Spleen (tissue), 11 donors: ENCODE measurements at regions not wholly inside any gene's neighbourhood (a gene's known extent, or its start where the extent isn't known, plus 50 kb on each side); places are given as distances from the start of the nearest gene placed in this dataset.

Source experiments
- DNase-seq: peaks from one replicate; pipeline ENCODE4 v3.0.0-alpha.2; 2020
- H3K27ac ChIP-seq, 8 donors: fragments of 200-600 bp; sonication (generic) in 7 of 8; 1 replicate in 4 of 8; 2 replicates in 4 of 8; pipeline versions ENCODE4 v1.5.0 to v1.8.0; 2016 to 2021; ENCODE audit warnings: inconsistent platforms in 4 of 8, mild to moderate bottlenecking in 4 of 8, moderate library complexity in 1 of 8
- H3K27me3 ChIP-seq, 7 donors: fragments of 200-600 bp; sonication (generic) in 6 of 7; replicated peaks in 1 of 7; 1 replicate in 4 of 7; 2 replicates in 3 of 7; pipeline versions ENCODE4 v1.5.0 to v1.8.0; 2016 to 2021; ENCODE audit warnings: inconsistent platforms in 3 of 7, mild to moderate bottlenecking in 1 of 7
- H3K36me3 ChIP-seq, 6 donors: fragments of 200-600 bp; sonication (generic) in 5 of 6; 1 replicate in 4 of 6; 2 replicates in 2 of 6; pipeline versions ENCODE4 v1.5.0 to v1.8.0; 2016 to 2021; ENCODE audit warnings: inconsistent platforms in 2 of 6
- H3K4me1 ChIP-seq, 6 donors: fragments of 200-600 bp; sonication (generic) in 5 of 6; 1 replicate in 3 of 6; 2 replicates in 3 of 6; pipeline versions ENCODE4 v1.5.0 to v1.8.0; 2016 to 2021; ENCODE audit warnings: inconsistent platforms in 3 of 6
- H3K4me3 ChIP-seq, 8 donors: fragments of 200-600 bp; sonication (generic) in 7 of 8; 1 replicate in 4 of 8; 2 replicates in 4 of 8; pipeline versions ENCODE4 v1.5.0 to v1.8.0; 2016 to 2021; ENCODE audit warnings: inconsistent platforms in 4 of 8, mild to moderate bottlenecking in 4 of 8, moderate library complexity in 2 of 8
- H3K9me3 ChIP-seq, 8 donors: fragments of 200-600 bp; sonication (generic) in 7 of 8; 1 replicate in 4 of 8; 2 replicates in 4 of 8; pipeline versions ENCODE4 v1.5.0 to v1.8.0; 2016 to 2021; ENCODE audit warnings: inconsistent platforms in 4 of 8
- POLR2A ChIP-seq, 3 donors: fragments of 450-650 bp; IDR thresholded peaks; one replicate each; pipeline ENCODE4 v1.5.1; 2017; ENCODE audit warnings: antibody characterized with exemption in 3 of 3, mild to moderate bottlenecking in 1 of 3
- POLR2AphosphoS5 ChIP-seq, 3 donors: sonication (generic); formaldehyde crosslinking; IDR thresholded peaks; one replicate each; pipeline ENCODE4 v1.5.1; 2017; ENCODE audit warnings: antibody characterized with exemption in 3 of 3
- WGBS, 5 donors: extraction: QIAGEN DNeasy Blood & Tissue Kit in 3 of 5; methylation state at CpG; one replicate each; pipeline versions ENCODE4 v1.1.5 to v1.1.7; 2013 to 2018; 5-methylcytosine and 5-hydroxymethylcytosine counted together
- intact Hi-C: fragments of 100-400 bp; cut with DNase I; formaldehyde crosslinking; loops from one replicate; pipeline ENCODE4 v1.15.0; 2023; ENCODE audit warnings: low total_unique reads
- TF ChIP-seq, protein P1 (sequence below), 11 experiments: fragments of 200-600 bp in 7 of 11; fragments of 450-650 bp in 4 of 11; sonication (generic) in 4 of 11; IDR thresholded peaks in 8 of 11; conservative IDR thresholded peaks in 3 of 11; 1 replicate in 7 of 11; 2 replicates in 4 of 11; pipeline versions ENCODE4 v1.4.0 to v1.8.0; 2016 to 2021; ENCODE audit warnings: antibody characterized with exemption in 11 of 11, inconsistent platforms in 4 of 11, mild to moderate bottlenecking in 1 of 11
- donor health status: healthy with polysubstance abuse.
- donor health status: DM: no; HTN: no; CAD: no; lungs with moderate emphysema.
- donor health status: DM: no; HTN: no; CAD: no.
- donor health status: Bipolar disorder and iron deficiency.
- donor health status: healthy.
- donor health status: DM: no; HTN: no; CAD: no.
- donor health status: DM: yes; HTN: yes; CAD: no.

DNA sequence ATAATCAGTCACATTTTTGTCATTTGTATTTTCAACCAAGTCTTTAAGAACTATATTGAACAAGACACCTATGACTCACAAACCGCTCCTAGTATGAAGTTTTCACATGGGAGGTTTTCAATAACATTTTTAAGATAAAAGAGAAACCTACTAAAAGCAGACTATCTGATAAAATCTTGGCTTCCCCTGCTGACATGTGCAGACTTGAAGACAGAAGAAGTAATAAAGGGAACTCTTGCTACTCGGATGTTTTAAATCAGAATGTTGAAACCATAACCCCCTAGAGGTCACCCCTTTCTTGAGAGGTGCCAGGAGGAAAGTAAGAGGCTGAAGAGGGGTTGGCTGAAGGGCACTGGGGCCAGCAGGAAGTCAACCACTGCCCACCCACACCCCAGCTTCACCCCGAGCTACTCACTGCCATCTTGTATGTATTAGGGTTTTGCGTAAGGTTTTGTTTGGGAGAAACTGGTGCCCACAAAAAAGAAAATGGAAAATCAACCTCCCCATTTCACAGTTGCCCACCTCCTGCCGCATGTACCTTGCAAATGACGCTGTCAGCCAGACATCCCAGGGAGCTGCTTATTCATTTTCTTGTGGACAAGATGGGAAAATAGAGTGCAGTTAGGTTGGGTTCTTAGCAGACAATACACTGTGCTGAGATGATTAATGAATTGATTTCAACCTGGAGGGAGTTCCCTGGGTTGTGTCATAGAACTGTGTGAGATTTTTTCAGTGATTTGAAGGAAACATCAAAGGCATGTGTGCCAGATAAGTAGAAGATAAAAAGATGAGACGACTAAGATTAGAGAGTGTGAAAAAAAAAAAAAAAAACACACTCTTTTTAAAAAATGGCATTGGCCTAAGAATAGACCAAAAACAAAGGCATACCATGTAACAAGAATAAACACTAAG, 83.2 kb upstream of the TAB2 start:
- Histone ChIP-seq H3K27me3 (no peaks in the 10 kb centered on the region), H3K4me3 (no peak overlapping the region), H3K36me3 (no peaks in the 10 kb centered on the region), H3K4me1 (peaks cover 12 to 58% (median 47%) of the 10 kb centered on the region in 6 donors), H3K9me3 (peaks cover 0 to 10% (median 2%) of the 10 kb centered on the region in 8 donors), H3K27ac (peak overlapping the region in 5 of 8 donors; percentile 35 to 67 (median 58))
- 55 to 65% (median 58%) methylated on average over 7 of the region's 7 CpGs for WGBS, 5 donors
- no peak for DNase-seq
- intact Hi-C loops, result no loop called here
- TF ChIP-seq POLR2AphosphoS5 (IDR thresholded peaks at IDR 0.05), result no peak

DNA sequence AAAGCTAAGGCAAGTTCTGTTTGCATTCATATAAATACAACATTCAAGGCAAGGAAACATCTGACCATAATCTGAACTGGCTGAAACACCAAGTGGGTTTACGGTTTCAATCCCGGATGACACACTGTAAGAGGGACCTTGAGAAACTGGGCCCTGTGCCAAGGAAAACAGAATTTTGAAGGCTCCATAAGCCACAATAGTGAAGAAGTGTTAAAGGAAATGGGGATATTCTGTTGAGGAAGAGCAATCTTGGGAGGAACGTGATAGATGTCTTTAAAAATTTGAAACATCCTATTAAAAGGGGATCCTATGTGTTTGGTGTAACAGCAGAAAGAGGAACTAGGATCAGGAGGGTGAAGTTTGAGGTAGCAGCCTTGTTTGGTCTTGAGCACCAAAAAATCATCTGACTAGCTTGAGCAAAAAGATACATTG, 82.4 kb upstream of the TAB2 start:
- 11 to 17% (median 12%) methylated on average over 3 of the region's 3 CpGs for WGBS, 5 donors
- Histone ChIP-seq H3K4me3 (no peak overlapping the region), H3K4me1 (peaks cover 12 to 57% (median 47%) of the 10 kb centered on the region in 6 donors), H3K9me3 (peaks cover 0 to 19% (median 11%) of the 10 kb centered on the region in 8 donors), H3K27me3 (no peaks in the 10 kb centered on the region), H3K27ac (peak overlapping the region in 7 of 8 donors; percentile 29 to 67 (median 54)), H3K36me3 (no peaks in the 10 kb centered on the region)
- no peak for DNase-seq
- intact Hi-C loops, result no loop called here
- TF ChIP-seq POLR2A (IDR thresholded peaks at IDR 0.05), result no peak
- TF ChIP-seq POLR2AphosphoS5 (IDR thresholded peaks at IDR 0.05), result no peak
- TF ChIP-seq, protein P1, sequence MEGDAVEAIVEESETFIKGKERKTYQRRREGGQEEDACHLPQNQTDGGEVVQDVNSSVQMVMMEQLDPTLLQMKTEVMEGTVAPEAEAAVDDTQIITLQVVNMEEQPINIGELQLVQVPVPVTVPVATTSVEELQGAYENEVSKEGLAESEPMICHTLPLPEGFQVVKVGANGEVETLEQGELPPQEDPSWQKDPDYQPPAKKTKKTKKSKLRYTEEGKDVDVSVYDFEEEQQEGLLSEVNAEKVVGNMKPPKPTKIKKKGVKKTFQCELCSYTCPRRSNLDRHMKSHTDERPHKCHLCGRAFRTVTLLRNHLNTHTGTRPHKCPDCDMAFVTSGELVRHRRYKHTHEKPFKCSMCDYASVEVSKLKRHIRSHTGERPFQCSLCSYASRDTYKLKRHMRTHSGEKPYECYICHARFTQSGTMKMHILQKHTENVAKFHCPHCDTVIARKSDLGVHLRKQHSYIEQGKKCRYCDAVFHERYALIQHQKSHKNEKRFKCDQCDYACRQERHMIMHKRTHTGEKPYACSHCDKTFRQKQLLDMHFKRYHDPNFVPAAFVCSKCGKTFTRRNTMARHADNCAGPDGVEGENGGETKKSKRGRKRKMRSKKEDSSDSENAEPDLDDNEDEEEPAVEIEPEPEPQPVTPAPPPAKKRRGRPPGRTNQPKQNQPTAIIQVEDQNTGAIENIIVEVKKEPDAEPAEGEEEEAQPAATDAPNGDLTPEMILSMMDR (IDR thresholded peaks at IDR 0.05 in 8 of 11, conservative IDR thresholded peaks at IDR 0.05 in 3 of 11), result no peak

DNA sequence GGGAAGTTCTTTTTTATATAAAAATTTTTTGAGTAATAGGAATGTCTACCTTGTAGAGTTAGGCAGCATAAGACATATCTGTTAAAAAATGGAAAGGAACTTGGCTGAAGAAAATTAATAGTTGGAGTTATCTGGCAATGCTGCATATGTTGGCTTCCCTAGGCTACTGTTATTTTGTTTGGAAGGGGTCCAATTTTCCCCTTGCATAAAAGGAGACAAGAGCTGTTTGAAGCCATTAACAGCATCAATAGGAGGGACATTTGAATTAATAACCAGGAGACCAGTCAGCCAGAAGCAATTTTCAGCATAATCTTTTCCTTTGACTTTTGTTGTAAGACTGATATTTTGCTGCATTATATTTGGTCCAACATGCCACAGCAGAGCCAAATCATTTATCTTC, 80.9 kb upstream of the TAB2 start:
- Histone ChIP-seq H3K4me3 (no peak overlapping the region), H3K4me1 (peaks cover 6 to 42% (median 32%) of the 10 kb centered on the region in 6 donors), H3K36me3 (no peaks in the 10 kb centered on the region), H3K9me3 (peaks cover 0 to 27% (median 15%) of the 10 kb centered on the region in 8 donors), H3K27ac (no peak overlapping the region), H3K27me3 (no peaks in the 10 kb centered on the region)
- no peak for DNase-seq
- TF ChIP-seq POLR2A (IDR thresholded peaks at IDR 0.05) (no peak), POLR2AphosphoS5 (IDR thresholded peaks at IDR 0.05) (no peak)
- TF ChIP-seq, protein P1 (IDR thresholded peaks at IDR 0.05 in 8 of 11, conservative IDR thresholded peaks at IDR 0.05 in 3 of 11), result no peak
- intact Hi-C loops, result no loop called here

DNA sequence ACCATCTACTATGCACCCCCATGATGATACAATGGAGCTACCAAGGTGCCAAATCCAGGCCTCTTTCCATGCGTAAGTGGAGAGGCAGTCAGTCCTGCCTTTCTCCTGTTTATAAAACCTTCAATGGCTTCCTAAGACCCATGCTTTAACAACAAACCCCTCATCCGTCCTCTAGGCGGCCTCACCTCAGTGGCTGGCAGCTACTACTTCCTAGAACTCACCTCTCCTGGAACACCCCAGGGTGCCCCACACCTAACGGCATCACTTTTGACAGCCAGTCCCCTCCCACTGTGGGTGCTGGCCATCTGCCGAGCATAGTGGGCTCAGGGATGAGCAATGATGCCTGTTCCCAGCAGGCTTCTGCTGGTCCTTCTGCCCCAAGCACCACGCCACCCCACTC, 80.0 kb upstream of the TAB2 start:
- DNase-seq, result no peak
- Histone ChIP-seq H3K9me3 (peaks cover 0 to 27% (median 15%) of the 10 kb centered on the region in 8 donors), H3K27ac (no peak overlapping the region), H3K4me3 (no peak overlapping the region), H3K4me1 (peaks cover 6 to 34% (median 27%) of the 10 kb centered on the region in 6 donors), H3K27me3 (no peaks in the 10 kb centered on the region), H3K36me3 (no peaks in the 10 kb centered on the region)
- WGBS, 5 donors, result 93 to 99% (median 96%) methylated on average over 6 of the region's 6 CpGs
- intact Hi-C loops, result no loop called here
- no peak for TF ChIP-seq POLR2A (IDR thresholded peaks at IDR 0.05)
- no peak for TF ChIP-seq POLR2AphosphoS5 (IDR thresholded peaks at IDR 0.05)

DNA sequence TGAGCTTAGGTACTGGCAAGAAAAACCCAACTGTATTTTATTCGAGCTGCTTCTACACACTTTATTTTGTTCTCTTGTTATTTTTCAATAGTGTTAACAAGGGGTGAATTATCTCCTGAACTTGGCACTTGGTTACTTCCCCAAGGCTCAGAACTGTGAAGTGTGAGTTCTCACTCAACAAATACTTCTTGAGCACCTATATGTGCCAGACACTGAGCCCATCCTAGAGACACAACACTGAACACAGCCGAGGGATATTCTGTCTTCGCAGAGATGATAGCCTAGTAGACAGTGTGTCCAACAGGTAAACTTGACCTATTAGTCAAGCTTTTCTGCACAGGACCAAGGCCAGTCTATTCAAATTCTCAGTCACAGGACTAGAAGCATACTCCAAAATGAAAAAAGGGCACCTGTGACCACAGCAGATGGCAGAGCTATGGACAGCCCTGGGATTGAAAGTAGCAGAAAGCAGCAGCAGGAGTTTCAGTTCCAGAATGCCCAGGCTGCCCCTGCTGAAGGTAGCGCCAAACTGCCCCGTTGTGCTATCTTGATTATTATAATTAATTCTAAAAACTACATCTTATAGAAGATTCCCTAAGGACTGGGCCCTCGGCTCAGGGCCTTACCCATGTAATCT, 77.8 kb upstream of the TAB2 start:
- intact Hi-C loops, result no loop called here
- Histone ChIP-seq H3K27me3 (no peaks in the 10 kb centered on the region), H3K36me3 (no peaks in the 10 kb centered on the region), H3K4me3 (no peak overlapping the region), H3K27ac (no peak overlapping the region), H3K4me1 (peaks cover 6 to 12% (median 10%) of the 10 kb centered on the region in 6 donors), H3K9me3 (peaks cover 0 to 30% (median 15%) of the 10 kb centered on the region in 8 donors)
- TF ChIP-seq, protein P1 (IDR thresholded peaks at IDR 0.05 in 8 of 11, conservative IDR thresholded peaks at IDR 0.05 in 3 of 11), result no peak
- TF ChIP-seq POLR2AphosphoS5 (IDR thresholded peaks at IDR 0.05), result no peak
- TF ChIP-seq POLR2A (IDR thresholded peaks at IDR 0.05), result no peak
- DNase-seq, result no peak
- 92 to 98% (median 95%) methylated on average over 6 of the region's 6 CpGs for WGBS, 5 donors
